ENCODE measurements at regions not wholly inside any gene's neighbourhood (a gene's known extent, or its start where the extent isn't known, plus 50 kb on each side); places are given as distances from the start of the nearest gene placed in this dataset.
"Not testable (repeated sequence)": the region's sequence is repeated elsewhere in the genome, so short reads cannot be mapped to it uniquely, and the experiment has no call there.

DNA sequence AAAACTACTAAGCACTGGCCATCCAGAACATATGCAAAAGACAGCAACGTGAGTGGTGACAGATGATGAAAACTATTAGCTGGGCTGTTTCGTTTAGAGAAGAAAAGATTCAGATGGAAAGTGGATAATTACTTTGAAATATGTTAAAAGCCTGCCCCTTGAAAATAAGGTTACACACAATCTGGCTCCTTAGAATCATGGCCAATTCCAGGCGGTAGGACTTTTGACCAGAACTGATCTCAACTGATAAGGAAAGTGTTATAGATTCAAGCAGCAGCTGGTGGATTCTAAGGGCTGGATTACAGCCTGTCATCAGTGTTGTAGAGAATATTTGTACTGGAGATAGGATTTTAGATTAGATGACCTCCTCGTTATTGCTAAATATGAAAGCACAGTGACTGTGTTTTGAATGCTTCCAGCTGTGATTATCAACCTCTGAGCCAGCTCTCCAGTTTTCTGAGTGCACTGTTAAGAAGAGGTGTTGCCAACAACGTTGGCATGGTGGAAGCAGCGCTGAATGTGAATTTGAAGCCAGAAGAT, 75.1 kb downstream of the KBTBD2 start:
- peak; percentile 49 for DNase-seq

GRCh38 chr7:32814779-32815178, 76.8 kb downstream of the KBTBD2 start:
- not testable (repeated sequence) for DNase-seq

DNA sequence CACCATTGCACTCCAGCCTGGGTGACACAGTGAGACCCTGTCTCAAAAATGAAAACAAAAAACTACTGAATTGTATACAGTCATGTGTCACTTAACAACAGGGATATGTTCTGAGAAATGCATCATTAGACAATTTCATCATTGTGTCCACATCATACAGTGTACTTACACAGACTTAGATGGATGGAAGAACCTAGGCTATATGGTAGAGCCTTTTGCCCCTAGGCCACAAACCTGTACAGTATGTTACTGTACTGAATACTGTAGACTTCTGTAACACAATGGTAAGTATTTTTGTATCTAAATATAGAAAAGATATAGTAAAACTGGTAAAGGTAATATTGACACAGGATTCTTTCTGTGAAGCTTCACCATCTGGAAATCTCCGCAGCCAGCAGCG, 81.7 kb downstream of the KBTBD2 start:
- no peak for DNase-seq

DNA sequence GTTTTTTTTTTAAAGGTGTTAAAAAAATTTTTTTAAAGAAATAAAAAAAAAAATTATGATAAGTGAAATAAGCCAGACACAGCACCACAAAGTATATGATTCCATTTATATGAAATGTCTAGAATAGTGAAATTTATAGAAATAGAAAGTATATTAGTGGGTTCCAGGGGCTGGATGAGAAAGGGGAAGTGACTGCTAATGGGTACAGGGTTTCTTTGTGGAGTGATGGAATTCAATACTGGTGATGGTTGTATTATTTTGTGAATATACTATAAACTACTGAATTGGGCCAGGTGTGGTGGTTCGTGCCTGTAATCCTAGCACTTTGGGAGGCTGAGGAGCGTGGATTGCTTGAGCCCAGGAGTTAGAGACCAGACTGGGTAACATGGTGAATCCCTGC, 82.2 kb downstream of the KBTBD2 start:
- DNase-seq, result no peak

- DNase-seq, result no peak
These were observed 88.0 kb downstream of the KBTBD2 start for GRCh38 chr7:32803406-32804141.

DNA sequence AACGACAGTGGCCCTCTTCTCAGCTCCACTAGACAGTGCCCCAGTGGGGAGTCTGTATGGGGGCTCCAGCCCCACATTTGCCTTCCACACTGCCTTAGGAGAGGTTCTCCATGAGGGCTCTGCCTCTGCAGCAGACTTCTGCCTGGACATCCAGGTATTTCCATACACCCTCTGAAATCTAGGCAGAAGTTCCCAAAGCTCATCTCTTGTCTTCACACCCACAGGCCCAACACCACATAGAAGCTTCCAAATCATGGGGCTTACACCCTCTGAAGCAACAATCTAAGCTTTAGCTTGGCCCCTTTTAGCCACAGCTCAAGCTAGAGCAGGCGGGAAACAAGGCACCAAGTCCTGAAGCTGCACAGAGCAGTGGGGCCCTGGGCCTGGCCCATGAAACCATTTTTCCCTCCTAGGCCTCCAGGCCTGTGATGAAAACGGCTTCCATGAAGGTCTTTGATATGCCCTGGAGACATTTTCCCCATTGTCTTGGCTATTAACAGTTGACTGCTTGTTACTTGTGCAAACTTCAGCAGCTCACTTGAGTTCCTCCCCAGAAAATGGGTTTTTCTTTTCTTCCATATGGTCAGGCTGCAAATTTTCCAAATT, 89.2 kb downstream of the KBTBD2 start:
- DNase-seq, result no peak

GRCh38 chr7:32793053-32793452, 98.5 kb downstream of the KBTBD2 start:
- DNase-seq, result not testable (repeated sequence)

GRCh38 chr7:32790766-32791430, 100.7 kb downstream of the KBTBD2 start:
- peak; percentile 31 for DNase-seq

- not testable (repeated sequence) for DNase-seq
These were observed 102.3 kb downstream of the KBTBD2 start for GRCh38 chr7:32789266-32789665.

DNA sequence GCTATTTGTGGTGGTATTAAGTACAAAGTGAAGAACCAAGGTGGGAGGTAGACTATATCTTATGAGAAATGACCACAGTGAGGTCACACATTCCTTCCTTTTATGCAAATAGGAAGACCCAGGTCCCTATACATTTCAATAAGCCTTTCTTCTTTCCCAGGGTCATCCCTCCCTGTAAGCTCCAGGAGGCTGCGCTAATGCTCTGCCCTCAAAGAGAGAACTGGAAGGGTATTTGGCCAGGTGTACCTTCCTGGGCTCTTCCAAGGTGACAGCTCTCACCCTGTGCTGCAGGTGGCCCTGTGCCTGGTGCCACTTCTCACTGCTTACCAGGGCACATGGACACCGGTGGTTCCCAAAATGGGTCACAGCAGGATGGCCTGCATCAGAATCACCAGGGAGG, 103.4 kb downstream of the KBTBD2 start:
- not testable (repeated sequence) for DNase-seq

DNA sequence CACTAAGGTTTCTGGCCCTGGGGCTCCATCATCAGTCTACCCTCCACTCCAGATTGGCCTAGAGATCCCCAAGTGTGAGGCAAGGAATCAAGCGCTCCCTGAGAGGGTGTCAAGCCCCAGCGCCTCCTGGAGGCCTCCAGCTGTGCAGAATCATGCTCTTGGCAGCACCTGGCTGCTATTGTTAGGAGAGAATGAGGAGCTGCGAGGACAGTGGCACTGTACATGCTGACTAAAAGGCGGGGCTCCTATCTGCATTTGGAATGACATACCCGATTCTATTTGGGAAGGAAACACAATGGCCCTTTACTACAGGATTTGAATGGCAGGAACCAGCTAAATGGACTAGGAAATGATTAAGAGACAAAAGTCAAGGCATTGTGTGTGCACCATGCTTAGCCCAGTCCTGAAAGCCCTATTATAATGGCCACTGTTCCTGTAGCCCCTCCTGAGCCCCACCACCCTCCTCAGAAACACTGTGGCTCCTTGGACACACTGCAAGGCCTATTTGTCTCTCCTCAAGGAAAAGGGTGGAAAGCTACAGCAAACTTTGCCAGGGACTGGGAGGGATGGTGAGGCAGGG, 106.1 kb downstream of the KBTBD2 start:
- not testable (repeated sequence) for DNase-seq

GRCh38 chr7:32779895-32780294, 111.7 kb downstream of the KBTBD2 start:
- DNase-seq, result not testable (repeated sequence)

- no peak for DNase-seq
These were observed 112.4 kb downstream of the KBTBD2 start for GRCh38 chr7:32779167-32779566.

- DNase-seq, result not testable (repeated sequence)
These were observed 114.4 kb downstream of the KBTBD2 start for GRCh38 chr7:32777041-32777666.

DNA sequence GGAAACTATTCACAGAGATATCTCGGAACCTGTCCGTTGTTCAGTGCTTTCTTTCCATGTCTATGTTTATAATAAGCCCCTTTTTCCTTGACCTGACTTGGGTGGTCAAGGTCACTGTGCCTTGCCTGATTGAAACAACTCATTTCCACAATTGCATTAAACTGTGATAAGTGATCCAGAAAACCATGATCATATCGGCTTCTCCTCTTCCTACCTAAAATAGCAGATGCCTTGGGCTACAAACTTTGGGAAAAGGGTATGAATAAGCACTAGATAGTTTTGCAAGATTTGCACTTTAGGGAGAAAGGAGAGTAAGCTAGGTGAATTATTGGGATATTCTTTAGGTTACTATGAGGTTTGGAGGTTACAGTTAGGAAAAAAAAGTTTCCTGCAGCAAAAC, 115.2 kb downstream of the KBTBD2 start:
- not testable (repeated sequence) for DNase-seq

DNA sequence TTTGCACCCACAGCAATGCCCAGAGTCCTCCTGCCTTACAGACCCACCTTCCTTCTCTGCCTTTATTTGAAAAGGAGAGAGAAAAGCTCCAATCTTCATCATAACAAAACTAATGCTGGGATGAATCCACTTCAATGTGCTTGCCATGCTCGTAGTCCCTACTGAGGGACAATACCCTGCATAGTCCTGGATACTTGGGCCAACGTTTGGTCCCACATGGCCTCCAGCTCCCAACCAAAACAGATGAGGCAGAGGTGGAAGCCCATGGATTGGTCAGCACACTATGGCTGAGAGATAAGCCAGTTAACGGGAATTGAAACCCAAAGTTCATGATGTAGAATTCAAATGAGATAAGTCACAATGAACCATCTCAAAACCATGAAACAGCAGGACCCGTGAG, 115.8 kb downstream of the KBTBD2 start:
- not testable (repeated sequence) for DNase-seq

GRCh38 chr7:32774541-32774951, 117.0 kb downstream of the KBTBD2 start:
- no peak for DNase-seq

DNA sequence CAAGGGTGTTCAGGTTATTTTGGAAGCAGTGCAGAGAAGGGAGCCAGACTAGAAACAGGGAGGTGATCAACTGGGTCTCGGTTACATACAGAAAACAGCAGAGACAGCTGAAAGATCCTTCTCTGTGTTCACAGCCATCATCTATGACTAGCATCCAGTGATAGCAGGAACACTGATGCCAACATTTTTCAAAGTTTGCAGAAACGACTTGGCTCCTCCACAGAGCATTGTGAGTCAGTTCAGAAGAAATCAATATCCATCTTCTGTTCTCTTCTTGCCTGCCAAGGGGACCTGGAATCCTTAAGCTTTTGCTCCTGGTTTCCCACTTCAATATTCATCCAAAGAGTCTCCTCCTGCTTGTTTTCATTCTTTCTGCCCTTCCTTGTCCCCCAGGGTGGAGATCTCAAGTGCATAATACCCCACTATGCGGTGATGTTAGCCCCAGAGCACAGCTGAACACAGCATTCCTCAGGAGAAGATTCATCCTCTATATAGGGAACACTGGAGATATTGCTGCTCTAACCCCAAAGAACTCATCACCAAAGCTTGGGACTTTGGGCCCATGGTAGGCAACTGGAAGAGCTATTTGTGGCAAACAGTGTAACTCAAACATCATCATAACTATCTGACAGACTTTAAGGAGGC, 122.6 kb downstream of the KBTBD2 start:
- not testable (repeated sequence) for DNase-seq

DNA sequence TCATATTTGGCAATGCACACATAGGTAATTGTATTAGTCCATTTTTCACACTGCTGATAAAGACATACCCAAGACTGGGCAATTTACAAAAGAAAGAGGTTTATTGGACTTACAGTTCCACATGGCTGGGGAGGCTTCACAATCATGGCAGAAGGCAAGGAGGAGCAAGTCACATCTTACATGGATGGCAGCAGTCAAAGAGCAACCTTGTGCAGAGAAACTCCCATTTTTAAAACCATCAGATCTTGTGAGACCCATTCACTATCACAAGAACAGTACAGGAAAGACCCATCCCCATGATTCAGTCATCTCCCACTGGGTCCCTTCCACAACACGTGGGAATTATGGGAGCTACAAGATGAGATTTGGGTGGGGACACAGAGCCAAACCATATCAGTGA, 123.2 kb downstream of the KBTBD2 start:
- not testable (repeated sequence) for DNase-seq

- DNase-seq, result not testable (repeated sequence)
These were observed 125.8 kb downstream of the KBTBD2 start for GRCh38 chr7:32765649-32766251.

GRCh38 chr7:32765185-32765584, 126.4 kb downstream of the KBTBD2 start:
- no peak for DNase-seq

DNA sequence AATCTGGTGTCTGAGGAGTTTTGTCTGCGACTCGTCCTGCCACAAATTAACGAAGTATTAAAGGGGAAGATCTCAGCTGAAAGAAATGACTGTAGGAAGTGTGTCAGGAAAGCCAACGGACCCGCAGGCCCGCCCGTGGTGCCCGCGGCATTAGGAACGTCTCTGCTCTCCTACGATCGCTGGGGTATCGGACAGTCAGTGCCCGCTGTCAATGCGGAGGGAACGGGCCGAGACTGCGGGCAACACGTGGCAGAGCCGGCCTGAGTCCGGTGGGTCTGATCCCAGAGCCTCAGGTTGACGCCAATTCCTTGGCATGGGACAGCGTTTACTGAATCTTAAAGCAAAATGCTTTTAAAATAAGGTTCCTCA, 128.7 kb downstream of the KBTBD2 start:
- no peak for DNase-seq

Measured in DMS79 (cell line).